K562 (cell line): ENCODE measurements at regions not wholly inside any gene's neighbourhood (a gene's known extent, or its start where the extent isn't known, plus 50 kb on each side); places are given as distances from the start of the nearest gene placed in this dataset.
A peak's percentile ranks its signal among the peaks of the same experiment; 100 is the strongest.

Experiments
- ATAC-seq: fragments of 200-7000 bp; cut with Tn5 transposase; 3 replicates; pipeline ENCODE4 v1.9.1; 2020; ENCODE audit warnings: moderate library complexity
- BruUV-seq: library from RNA; stranded (reverse); fragments of 400-500 nt; replicated peaks from 2 replicates; lab custom pipeline; 2021; lab: Mats Ljungman, UMichigan
- CTCF ChIA-PET: fragments of 300-600 bp; formaldehyde crosslinking; extraction: SDS; loops from one replicate; lab custom pipeline; 2021; ENCODE audit warnings: low intra/inter-chr PET ratio; lab: Yijun Ruan, JAX
- POLR2A ChIA-PET: fragments of 300-600, 350-650 bp; sonication (Branson Sonifier 250); formaldehyde crosslinking; extraction: SDS; loops from one replicate; lab custom pipeline; 2021; ENCODE audit warnings: antibody characterized with exemption, inconsistent platforms; lab: Yijun Ruan, JAX
- DNase-seq, 4 experiments: peaks; one replicate each; pipeline versions ENCODE4 v3.0.0 to v3.0.0-alpha.2; 2011 to 2018; ENCODE audit warnings: low spot score in 3 of 4, mixed read lengths in 3 of 4; ENCODE audit errors: extremely low read depth in 1 of 4
- FAIRE-seq: peaks from 2 replicates; lab custom pipeline; 2011; peaks lifted over from hg19 to GRCh38; lab: Jason Lieb, UNC
- H2AFZ ChIP-seq: 2 replicates; pipeline ENCODE4 v1.6.0; 2011; ENCODE audit warnings: low read depth, low read length, control low read depth, inconsistent platforms
- H3K27ac ChIP-seq: fragments of 200-600 bp; 3 replicates; pipeline ENCODE4 v1.8.0; 2011; ENCODE audit warnings: low read depth, mild to moderate bottlenecking, control low read depth, inconsistent platforms, low read length, moderate library complexity, mixed read lengths; ENCODE audit errors: extremely low read depth
- H3K27me3 ChIP-seq, 2 experiments: fragments of 300-600 bp in 1 of 2; 2 replicates in 1 of 2; 3 replicates in 1 of 2; pipeline versions ENCODE4 v1.6.0 to v1.8.0; 2011; ENCODE audit warnings: inconsistent platforms in 2 of 2, low read length in 2 of 2, mild to moderate bottlenecking in 1 of 2, mixed read lengths in 1 of 2, moderate library complexity in 1 of 2; ENCODE audit not compliant: control insufficient read depth in 2 of 2, insufficient read depth in 2 of 2
- H3K36me3 ChIP-seq: fragments of 300-600 bp; 3 replicates; pipeline ENCODE4 v1.8.0; 2011; ENCODE audit warnings: mild to moderate bottlenecking, low read length, inconsistent platforms; ENCODE audit not compliant: control insufficient read depth, insufficient read depth
- H3K4me1 ChIP-seq, 2 experiments: fragments of 200-600 bp in 1 of 2; replicated peaks in 1 of 2; 2 replicates in 1 of 2; 3 replicates in 1 of 2; pipeline versions ENCODE4 v1.5.1 to v1.8.0; 2011; ENCODE audit warnings: inconsistent platforms in 2 of 2, low read length in 2 of 2, mild to moderate bottlenecking in 1 of 2, mixed read lengths in 1 of 2, moderate library complexity in 1 of 2; ENCODE audit not compliant: control insufficient read depth in 2 of 2, insufficient read depth in 2 of 2
- H3K4me2 ChIP-seq: 2 replicates; pipeline ENCODE4 v1.6.1; 2011; ENCODE audit warnings: low read length, control low read depth, inconsistent platforms, mixed read lengths; ENCODE audit not compliant: insufficient read depth
- H3K4me3 ChIP-seq: fragments of 200-600 bp; sonication (generic), shearing (Covaris generic); 2 replicates; pipeline ENCODE4 v1.5.1; 2016; ENCODE audit warnings: control low read depth, inconsistent platforms
- H3K79me2 ChIP-seq: fragments of 200-600 bp; 3 replicates; pipeline ENCODE4 v1.8.0; 2011; ENCODE audit warnings: low read length, inconsistent platforms; ENCODE audit not compliant: control insufficient read depth, insufficient read depth
- H3K9ac ChIP-seq, 2 experiments: 2 replicates each; pipeline versions ENCODE4 v1.6.0 to v1.6.1; 2011; ENCODE audit warnings: low read depth in 2 of 2, low read length in 2 of 2, control low read depth in 1 of 2, inconsistent platforms in 1 of 2, mild to moderate bottlenecking in 1 of 2, mixed read lengths in 1 of 2; ENCODE audit not compliant: insufficient read depth in 1 of 2
- H3K9me1 ChIP-seq: one replicate; pipeline ENCODE4 v1.6.0; 2011; ENCODE audit warnings: inconsistent platforms, mild to moderate bottlenecking, low read length, moderate library complexity; ENCODE audit not compliant: control insufficient read depth, insufficient read depth
- H3K9me3 ChIP-seq: replicated peaks from 2 replicates; pipeline ENCODE4 v1.5.1; 2011; ENCODE audit warnings: low read depth, low read length, inconsistent platforms; ENCODE audit not compliant: control insufficient read depth, insufficient read depth
- H4K20me1 ChIP-seq: replicated peaks from 2 replicates; pipeline ENCODE4 v1.6.1; 2011; ENCODE audit warnings: low read length, inconsistent platforms, mixed read lengths; ENCODE audit not compliant: control insufficient read depth, insufficient read depth
- ATF3 ChIP-seq, 2 experiments: fragments of 450-650 bp in 1 of 2; sonication (generic) in 1 of 2; formaldehyde crosslinking in 1 of 2; IDR thresholded peaks in 1 of 2; conservative IDR thresholded peaks in 1 of 2; 2 replicates each; pipeline versions ENCODE4 v1.6.1 to v1.8.1; 2016 to 2023; ENCODE audit warnings: mild to moderate bottlenecking in 2 of 2, moderate library complexity in 2 of 2, inconsistent platforms in 1 of 2, missing genetic modification reagents in 1 of 2
- C11orf30 ChIP-seq: fragments of 450-650 bp; IDR thresholded peaks from 2 replicates; pipeline ENCODE4 v1.6.1; 2016; ENCODE audit warnings: low read depth, mild to moderate bottlenecking
- CBX3 ChIP-seq, 2 experiments: IDR thresholded peaks; 1 replicate in 1 of 2; 2 replicates in 1 of 2; pipeline ENCODE4 v1.6.1; 2012; ENCODE audit warnings: inconsistent platforms in 2 of 2, low read length in 2 of 2, borderline replicate concordance in 1 of 2, control low read depth in 1 of 2
- CHAMP1 ChIP-seq: fragments of 450-650 bp; IDR thresholded peaks from 2 replicates; pipeline ENCODE4 v1.6.1; 2016; ENCODE audit warnings: mild to moderate bottlenecking
- NFATC3 ChIP-seq: fragments of 450-650 bp; IDR thresholded peaks from 2 replicates; pipeline ENCODE4 v1.6.1; 2017; ENCODE audit warnings: mild to moderate bottlenecking
- RBM25 ChIP-seq: fragments of 200-400 bp; formaldehyde crosslinking; IDR thresholded peaks from 2 replicates; pipeline ENCODE4 v1.6.1; 2018; ENCODE audit warnings: low read length, low read depth, moderate library complexity; ENCODE audit not compliant: severe bottlenecking
- SPI1 ChIP-seq: IDR thresholded peaks from 2 replicates; pipeline ENCODE4 v1.6.1; 2011; ENCODE audit warnings: low read depth, low read length, control low read depth, borderline replicate concordance
- TAL1 ChIP-seq: fragments of 450-650 bp; IDR thresholded peaks from 2 replicates; pipeline ENCODE4 v1.6.1; 2016; ENCODE audit warnings: mild to moderate bottlenecking
- THAP7 ChIP-seq: fragments of 250-450 bp; sonication (Bioruptor Pico); IDR thresholded peaks from 2 replicates; pipeline ENCODE4 v1.5.0; 2021
- TRIM24 ChIP-seq, 2 experiments: fragments of 450-650 bp; IDR thresholded peaks; 2 replicates each; pipeline ENCODE4 v1.6.1; 2016
- TRIM28 ChIP-seq: fragments of 450-650 bp; IDR thresholded peaks from 2 replicates; pipeline ENCODE4 v1.6.1; 2017
- USF2 ChIP-seq: sonication (generic); formaldehyde crosslinking; IDR thresholded peaks from 2 replicates; pipeline ENCODE4 v1.5.0; 2020; ENCODE audit warnings: missing genetic modification reagents
- ZNF282 ChIP-seq: sonication (generic); formaldehyde crosslinking; IDR thresholded peaks from 2 replicates; pipeline ENCODE4 v1.8.1; 2023; ENCODE audit warnings: missing genetic modification reagents
- ZNF316 ChIP-seq: fragments of 450-650 bp; IDR thresholded peaks from 2 replicates; pipeline ENCODE4 v1.6.1; 2016
- WGBS: fragments of 100-300 bp; shearing (Covaris generic); methylation state at CpG from one replicate; pipeline ENCODE4 v1.1.6; 2016; ENCODE audit warnings: low coverage, mixed read lengths; ENCODE audit not compliant: insufficient coverage; ENCODE audit errors: missing lambda C conversion rate; 5-methylcytosine and 5-hydroxymethylcytosine counted together
- in situ Hi-C: fragments of 300-500 bp; cut with MboI; formaldehyde crosslinking; loops from 4 replicates; pipeline ENCODE4 v1.15.0; 2018; ENCODE audit warnings: inconsistent platforms, mixed read lengths
- intact Hi-C: fragments of 100-400 bp; cut with micrococcal nuclease; formaldehyde crosslinking; loops from 2 replicates; pipeline ENCODE4 v1.14.2; 2022

GRCh38 chr7:106735637-106736036 is 74.7 kb upstream of the CCDC71L start:
- in situ Hi-C loops (no loop called here), intact Hi-C loops (loop anchor here (1.0 to 5.0 kb wide), 8 partner anchors 45 to 559 kb away; no protein-coding TSS in a partner anchor)
- 56% methylated on average over 1 of the region's 1 CpG for WGBS
- Histone ChIP-seq H3K9me3 (no peaks in the 10 kb centered on the region; the same call in 1 of the 2 replicates), H4K20me1 (no peaks in the 10 kb centered on the region), H3K9ac (no peak overlapping the region), H3K36me3 (no peaks in the 10 kb centered on the region), H3K4me3 (no peak overlapping the region), H2AFZ (no peak overlapping the region), H3K4me2 (no peak overlapping the region), H3K27me3 (no peaks in the 10 kb centered on the region), H3K79me2 (no peaks in the 10 kb centered on the region), H3K4me1 (peaks cover 0 to 25% of the 10 kb centered on the region in 2 experiments; a peak in 3 of 5 replicates), H3K9me1 (no peaks in the 10 kb centered on the region), H3K27ac (no peak overlapping the region)
- no TSS peak for BruUV-seq
- CTCF ChIA-PET = interaction anchor here (0.8 to 4.9 kb wide), 5 partner anchors 17 to 558 kb away, joined by 3 to 115 read pairs (median 26); partner anchors contain the start of gene CCDC71L
- TF ChIP-seq TRIM24 (IDR thresholded peaks at IDR 0.05) (peak; percentile 42 to 51; a peak in 2 of 4 replicates), THAP7 (no peak), CBX3 (IDR thresholded peaks at IDR 0.05; ENCODE audit: borderline replicate concordance in 1 of 2, low read length in 2 of 2) (peak in 1 of 2 experiments; percentile 80; a peak in 1 of 3 replicates), ZNF282 (CRISPR knock-in tag) (no peak), USF2 (CRISPR knock-in tag) (no peak), TAL1 (no peak), TRIM28 (peak; percentile 25; the same call in 1 of the 2 replicates), RBM25 (no peak), CHAMP1 (peak; percentile 62; the same call in 1 of the 2 replicates), ATF3 (IDR thresholded peaks at IDR 0.05) (peak; percentile 49; the same call in 1 of the 2 replicates), ATF3 (CRISPR knock-in tag; conservative IDR thresholded peaks at IDR 0.05) (no peak), ZNF316 (peak; percentile 61), NFATC3 (no peak), C11orf30 (peak; percentile 14; the same call in 1 of the 2 replicates), SPI1 (no peak)
- FAIRE-seq (no peak), DNase-seq (no peak), ATAC-seq (no peak)
- POLR2A ChIA-PET = interaction anchor here (0.5 to 2.1 kb wide), 5 partner anchors 15 to 78 kb away, joined by 3 to 17 read pairs (median 3); partner anchors contain the start of gene CCDC71L
